Smooth muscle cell (in vitro differentiated cells): ENCODE measurements at regions not wholly inside any gene's neighbourhood (a gene's known extent, or its start where the extent isn't known, plus 50 kb on each side); places are given as distances from the start of the nearest gene placed in this dataset.

Experiments
- DNase-seq: peaks from one replicate; lab custom pipeline; 2025; ENCODE audit not compliant: unreplicated experiment; lab: John Stamatoyannopoulos, UW
- H2AFZ ChIP-seq: fragments of 200-600 bp; sonication (generic); 2 replicates; pipeline ENCODE4 v1.6.0; 2016; ENCODE audit warnings: antibody characterized with exemption, low read depth, mild to moderate bottlenecking
- H3F3A ChIP-seq: fragments of 200-600 bp; sonication (generic); 2 replicates; pipeline ENCODE4 v1.6.0; 2017; ENCODE audit warnings: antibody characterized with exemption, low read depth
- H3K27ac ChIP-seq: fragments of 200-600 bp; sonication (generic); 2 replicates; pipeline ENCODE4 v1.5.1; 2016; ENCODE audit warnings: low read depth, mild to moderate bottlenecking
- H3K27me3 ChIP-seq: fragments of 200-600 bp; sonication (generic); 2 replicates; pipeline ENCODE4 v1.6.1; 2016; ENCODE audit warnings: low read depth, mild to moderate bottlenecking
- H3K36me3 ChIP-seq: fragments of 200-600 bp; sonication (generic); 2 replicates; pipeline ENCODE4 v1.5.1; 2016; ENCODE audit warnings: low read depth
- H3K4me1 ChIP-seq: fragments of 200-600 bp; sonication (generic); 2 replicates; pipeline ENCODE4 v1.5.1; 2016; ENCODE audit warnings: low read depth
- H3K4me2 ChIP-seq: fragments of 200-600 bp; sonication (generic); 2 replicates; pipeline ENCODE4 v1.6.0; 2016; ENCODE audit warnings: mild to moderate bottlenecking
- H3K4me3 ChIP-seq: fragments of 200-600 bp; sonication (generic); 2 replicates; pipeline ENCODE4 v1.5.1; 2016; ENCODE audit warnings: mild to moderate bottlenecking
- H3K79me2 ChIP-seq: fragments of 200-600 bp; sonication (generic); 2 replicates; pipeline ENCODE4 v1.6.0; 2016; ENCODE audit warnings: low read depth, mild to moderate bottlenecking
- H3K9ac ChIP-seq: fragments of 200-600 bp; sonication (generic); 2 replicates; pipeline ENCODE4 v1.6.0; 2016; ENCODE audit warnings: low read depth
- H3K9me3 ChIP-seq: fragments of 200-600 bp; sonication (generic); replicated peaks from 2 replicates; pipeline ENCODE4 v1.5.1; 2016; ENCODE audit warnings: low read depth
- H4K20me1 ChIP-seq: fragments of 200-600 bp; sonication (generic); 2 replicates; pipeline ENCODE4 v1.6.0; 2016; ENCODE audit warnings: low read depth
- CTCF ChIP-seq: fragments of 200-600 bp; sonication (generic); IDR thresholded peaks from 2 replicates; pipeline ENCODE4 v1.5.1; 2017; ENCODE audit warnings: borderline replicate concordance, mild to moderate bottlenecking, antibody characterized with exemption; ENCODE audit not compliant: insufficient read depth, poor library complexity, severe bottlenecking
- WGBS: methylation state at CpG from one replicate; pipeline ENCODE4 v1.1.7; 2016; ENCODE audit warnings: low lambda C conversion rate; 5-methylcytosine and 5-hydroxymethylcytosine counted together

DNA sequence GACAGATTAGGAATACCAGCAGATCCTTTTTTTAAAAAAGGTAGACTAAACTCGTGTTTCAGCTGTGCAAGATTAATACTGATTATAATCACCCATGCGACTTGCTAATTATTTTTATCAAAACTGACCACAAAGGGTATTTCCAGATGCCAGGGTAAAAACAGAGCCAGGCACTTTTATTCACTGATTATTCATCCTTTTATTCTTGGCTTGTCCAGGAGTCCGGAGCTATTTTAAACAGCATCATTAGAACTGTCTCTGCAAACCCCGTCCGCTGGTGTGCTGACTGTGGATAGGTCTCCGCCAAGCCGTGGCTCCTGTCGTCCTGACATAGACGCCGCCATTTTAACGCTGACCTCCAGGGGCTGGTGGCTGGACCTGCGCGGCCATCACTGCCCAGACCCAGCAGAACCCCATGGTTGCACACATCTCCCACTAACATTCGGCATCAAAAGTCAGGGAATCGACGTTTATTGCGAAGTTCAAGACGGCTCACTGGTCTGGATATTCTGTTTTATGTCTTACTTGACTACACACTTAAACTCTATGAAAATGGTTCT lies 364.8 kb downstream of the THBS2 start:
- no peak for DNase-seq
- Histone ChIP-seq H2AFZ (no peak overlapping the region), H3K9me3 (no peaks in the 10 kb centered on the region), H3K79me2 (no peaks in the 10 kb centered on the region), H4K20me1 (no peaks in the 10 kb centered on the region), H3K4me3 (no peak overlapping the region), H3K9ac (no peak overlapping the region), H3K36me3 (no peaks in the 10 kb centered on the region), H3K4me1 (no peaks in the 10 kb centered on the region), H3K27me3 (peaks cover 10% of the 10 kb centered on the region), H3K27ac (no peak overlapping the region), H3F3A (no peaks in the 10 kb centered on the region), H3K4me2 (no peak overlapping the region)
- no peak for TF ChIP-seq CTCF
- 92% methylated on average over 18 of the region's 18 CpGs for WGBS

DNA sequence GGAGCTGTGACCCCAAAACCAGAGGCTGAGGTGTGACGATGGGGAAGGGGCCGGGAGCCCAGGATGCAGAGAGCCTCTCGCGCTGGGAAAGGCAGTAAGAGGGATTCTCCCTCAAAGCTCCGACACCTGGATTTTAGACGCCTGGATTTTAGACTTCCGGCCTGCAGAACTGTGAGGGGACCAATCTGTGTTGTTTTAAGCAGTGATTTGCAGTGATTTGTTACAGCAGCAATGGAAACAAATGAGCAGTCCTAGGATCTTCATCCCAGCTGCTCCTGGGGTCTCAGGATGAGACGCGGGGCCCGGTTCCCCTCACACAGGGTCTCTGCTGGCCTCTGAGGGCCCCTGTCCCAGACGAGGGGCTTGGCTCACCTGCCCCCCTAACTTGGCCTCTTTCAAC lies 365.5 kb downstream of the THBS2 start:
- Histone ChIP-seq H3K4me2 (no peak overlapping the region), H3K4me3 (no peak overlapping the region), H3K36me3 (no peaks in the 10 kb centered on the region), H3K4me1 (no peaks in the 10 kb centered on the region), H4K20me1 (no peaks in the 10 kb centered on the region), H2AFZ (no peak overlapping the region), H3K27me3 (peaks cover 5% of the 10 kb centered on the region), H3K9ac (no peak overlapping the region), H3K27ac (no peak overlapping the region), H3K79me2 (no peaks in the 10 kb centered on the region), H3F3A (no peaks in the 10 kb centered on the region), H3K9me3 (no peaks in the 10 kb centered on the region)
- TF ChIP-seq CTCF = no peak
- 91% methylated on average over 11 of the region's 11 CpGs for WGBS
- DNase-seq = no peak

GRCh38 chr6:168887621-168888020 lies 366.0 kb downstream of the THBS2 start:
- no peaks in the 10 kb centered on the region for H3K9me3 ChIP-seq
- no peaks in the 10 kb centered on the region for H3F3A ChIP-seq
- H3K4me2 ChIP-seq = no peak overlapping the region
- DNase-seq = no peak
- no peaks in the 10 kb centered on the region for H3K4me1 ChIP-seq
- TF ChIP-seq CTCF = no peak
- no peaks in the 10 kb centered on the region for H3K79me2 ChIP-seq
- 91% methylated on average over 10 of the region's 10 CpGs for WGBS
- no peak overlapping the region for H3K4me3 ChIP-seq
- H3K27ac ChIP-seq = no peak overlapping the region
- no peak overlapping the region for H2AFZ ChIP-seq
- peaks cover 5% of the 10 kb centered on the region for H3K27me3 ChIP-seq
- no peaks in the 10 kb centered on the region for H3K36me3 ChIP-seq
- H4K20me1 ChIP-seq = no peaks in the 10 kb centered on the region
- H3K9ac ChIP-seq = no peak overlapping the region

DNA sequence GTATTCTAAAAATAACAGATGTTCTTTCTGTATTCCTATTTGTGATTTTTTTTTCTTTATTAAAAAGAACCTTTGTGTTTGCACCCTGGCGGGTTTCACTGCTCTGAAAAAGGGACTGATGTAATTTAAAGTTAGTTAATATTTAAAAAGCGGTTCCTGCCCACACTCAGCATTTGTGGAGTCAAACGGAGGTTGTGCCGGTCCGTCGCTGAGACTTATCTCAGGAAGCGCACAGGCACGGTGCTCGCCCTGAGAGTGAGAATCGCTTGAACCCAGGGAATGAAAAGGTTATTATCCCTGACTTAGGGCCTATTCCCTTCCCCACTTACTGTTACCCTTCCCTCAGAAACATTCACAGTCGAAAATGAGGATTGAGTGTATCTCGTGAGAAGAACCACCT lies 366.7 kb downstream of the THBS2 start:
- Histone ChIP-seq H3K36me3 (no peaks in the 10 kb centered on the region), H2AFZ (no peak overlapping the region), H3K27ac (no peak overlapping the region), H3K79me2 (no peaks in the 10 kb centered on the region), H3K4me2 (no peak overlapping the region), H4K20me1 (no peaks in the 10 kb centered on the region), H3K9ac (no peak overlapping the region), H3K9me3 (no peaks in the 10 kb centered on the region), H3K27me3 (peaks cover 5% of the 10 kb centered on the region), H3K4me1 (no peaks in the 10 kb centered on the region), H3K4me3 (no peak overlapping the region), H3F3A (no peaks in the 10 kb centered on the region)
- no peak for TF ChIP-seq CTCF
- 98% methylated on average over 12 of the region's 12 CpGs for WGBS
- no peak for DNase-seq
